ENCODE measurements at regions not wholly inside any gene's neighbourhood (a gene's known extent, or its start where the extent isn't known, plus 50 kb on each side); places are given as distances from the start of the nearest gene placed in this dataset.

GRCh38 chr4:133713340-133713739 is 488.2 kb downstream of the PABPC4L start:
- TF ChIP-seq CTCF (IDR thresholded peaks at IDR 0.05) (no peak), SMC3 (IDR thresholded peaks at IDR 0.05; ENCODE audit: low read depth, low read length) (no peak), CHD2 (IDR thresholded peaks at IDR 0.05; ENCODE audit: low read length, partially characterized antibody) (no peak), IRF3 (IDR thresholded peaks at IDR 0.05; ENCODE audit: low read depth, low read length) (no peak), MXI1 (IDR thresholded peaks at IDR 0.05; ENCODE audit: low read depth, low read length) (no peak), RFX5 (IDR thresholded peaks at IDR 0.05; ENCODE audit: low read length) (no peak), YY1 (IDR thresholded peaks at IDR 0.05; ENCODE audit: low read depth) (no peak), POLR2AphosphoS5 (IDR thresholded peaks at IDR 0.05; ENCODE audit: low read depth, low read length) (no peak), RAD21 (IDR thresholded peaks at IDR 0.05; ENCODE audit: low read length) (no peak), FOXM1 (IDR thresholded peaks at IDR 0.05; ENCODE audit: low read depth) (no peak), MAX (IDR thresholded peaks at IDR 0.05; ENCODE audit: low read depth) (no peak), SIN3A (IDR thresholded peaks at IDR 0.05; ENCODE audit: borderline replicate concordance, low read depth, low read length) (no peak), PBX3 (IDR thresholded peaks at IDR 0.05) (no peak)
